Kidney (tissue), 13 donors: ENCODE measurements at regions not wholly inside any gene's neighbourhood (a gene's known extent, or its start where the extent isn't known, plus 50 kb on each side); places are given as distances from the start of the nearest gene placed in this dataset.

Experiments used
- DNase-seq, 5 donors: peaks; one replicate each; pipeline ENCODE4 v3.0.0-alpha.2; 2013 to 2020
- FAIRE-seq: peaks from 2 replicates; lab custom pipeline; 2012; peaks lifted over from hg19 to GRCh38; lab: Jason Lieb, UNC
- H3K27ac ChIP-seq, 2 donors: one replicate each; pipeline ENCODE4 v1.7.0; 2013; ENCODE audit warnings: low read depth in 2 of 2, low read length in 2 of 2, inconsistent platforms in 1 of 2
- H3K27me3 ChIP-seq: one replicate; pipeline ENCODE4 v1.7.1; 2013; ENCODE audit warnings: low read length, inconsistent platforms; ENCODE audit not compliant: control insufficient read depth, insufficient read depth
- H3K36me3 ChIP-seq, 3 donors: one replicate each; pipeline versions ENCODE4 v1.7.0 to v1.7.1; 2013; ENCODE audit warnings: low read length in 3 of 3, control low read depth in 1 of 3, inconsistent platforms in 1 of 3; ENCODE audit not compliant: insufficient read depth in 3 of 3, control insufficient read depth in 2 of 3
- H3K4me1 ChIP-seq, 3 donors: one replicate each; pipeline versions ENCODE4 v1.7.0 to v1.7.1; 2013; ENCODE audit warnings: low read length in 3 of 3, inconsistent platforms in 1 of 3, low read depth in 1 of 3; ENCODE audit not compliant: control insufficient read depth in 2 of 3, insufficient read depth in 2 of 3
- H3K4me3 ChIP-seq, 3 donors: one replicate each; pipeline versions ENCODE4 v1.7.0 to v1.8.1; 2013; ENCODE audit warnings: low read length in 3 of 3, control low read depth in 1 of 3, inconsistent platforms in 1 of 3
- H3K9ac ChIP-seq, 3 donors: one replicate each; pipeline versions ENCODE4 v1.7.0 to v1.7.1; 2013; ENCODE audit warnings: low read length in 3 of 3, control low read depth in 1 of 3, inconsistent platforms in 1 of 3
- H3K9me3 ChIP-seq, 3 donors: one replicate each; pipeline versions ENCODE4 v1.7.0 to v1.7.1; 2013; ENCODE audit warnings: low read length in 3 of 3, control low read depth in 1 of 3, inconsistent platforms in 1 of 3; ENCODE audit not compliant: control insufficient read depth in 2 of 3, insufficient read depth in 1 of 3
- CTCF ChIP-seq: IDR thresholded peaks from 3 replicates; pipeline ENCODE4 v1.5.1; 2012; ENCODE audit warnings: mild to moderate bottlenecking, moderate library complexity, borderline replicate concordance; ENCODE audit not compliant: insufficient read depth; ENCODE audit errors: extremely low read depth
- intact Hi-C: fragments of 100-400 bp; cut with DNase I; formaldehyde crosslinking; loops from one replicate; pipeline ENCODE4 v1.11.1; 2022
- donor health status: control.
- donor health status: control.
- donor health status: control.
- donor health status: control.
- donor health status: control.
- donor health status: DM: yes; HTN: yes; CAD: no.
- donor health status: Normal renal cell carcinoma (clear cell type).

- TF ChIP-seq CTCF: no peak
- DNase-seq: no peak
Observed at GRCh38 chr3:72153477-72154314, 368.7 kb upstream of the PROK2 start.

GRCh38 chr3:72152551-72153476, 367.9 kb upstream of the PROK2 start:
- Histone ChIP-seq H3K27me3 (no peaks in the 10 kb centered on the region), H3K9ac (peak overlapping the region in 2 of 3 donors; percentile 13 to 30), H3K4me3 (peak overlapping the region; percentile 49 to 58 (median 53)), H3K9me3 (no peaks in the 10 kb centered on the region), H3K27ac (peak overlapping the region in 1 of 2 donors; percentile 8), H3K36me3 (no peaks in the 10 kb centered on the region), H3K4me1 (peaks cover 3 to 18% (median 18%) of the 10 kb centered on the region in 3 donors)
- peak; percentile 64 to 89 (median 80) for DNase-seq
- no peak for FAIRE-seq
- intact Hi-C loops: no loop called here
- no peak for TF ChIP-seq CTCF

More at GRCh38 chr3:72153477-72154314, 368.7 kb upstream of the PROK2 start:
- peak overlapping the region in 1 of 3 donors; percentile 13 for H3K9ac ChIP-seq
- H3K27ac ChIP-seq: no peak overlapping the region
- H3K4me1 ChIP-seq: peaks cover 3 to 18% (median 18%) of the 10 kb centered on the region in 3 donors
- no peaks in the 10 kb centered on the region for H3K27me3 ChIP-seq
- peak overlapping the region; percentile 49 to 58 (median 53) for H3K4me3 ChIP-seq
- no peaks in the 10 kb centered on the region for H3K36me3 ChIP-seq
- H3K9me3 ChIP-seq: no peaks in the 10 kb centered on the region
- no peak for FAIRE-seq
- intact Hi-C loops: no loop called here

GRCh38 chr3:72151465-72152238, 366.7 kb upstream of the PROK2 start:
- H3K36me3 ChIP-seq: no peaks in the 10 kb centered on the region
- DNase-seq (no peak), FAIRE-seq (no peak)
- H3K27ac ChIP-seq: peak overlapping the region in 1 of 2 donors; percentile 10
- H3K9ac ChIP-seq: no peak overlapping the region
- intact Hi-C loops: no loop called here
- peaks cover 3 to 18% (median 18%) of the 10 kb centered on the region in 3 donors for H3K4me1 ChIP-seq
- no peaks in the 10 kb centered on the region for H3K27me3 ChIP-seq
- no peaks in the 10 kb centered on the region for H3K9me3 ChIP-seq
- no peak for TF ChIP-seq CTCF
- peak overlapping the region in 1 of 3 donors; percentile 53 for H3K4me3 ChIP-seq
